ENCODE measurements at regions not wholly inside any gene's neighbourhood (a gene's known extent, or its start where the extent isn't known, plus 50 kb on each side); places are given as distances from the start of the nearest gene placed in this dataset.
"Not testable (repeated sequence)": the region's sequence is repeated elsewhere in the genome, so short reads cannot be mapped to it uniquely, and the experiment has no call there.

- Mint-ChIP-seq H3K4me1 (peaks cover 8% of the 10 kb centered on the region), H3K27ac (no peak overlapping the region), H3K9me3 (peaks cover 25% of the 10 kb centered on the region), H3K27me3 (ENCODE audit: insufficient read depth) (peaks cover 3% of the 10 kb centered on the region), H3K4me3 (no peak overlapping the region), H3K36me3 (ENCODE audit: low read depth) (peaks cover 3% of the 10 kb centered on the region)
- Histone ChIP-seq H3K9ac (ENCODE audit: extremely low read depth, low read length, poor library complexity, severe bottlenecking) (no peak overlapping the region), H3K27me3 (ENCODE audit: control insufficient read depth, insufficient read depth, low read length, poor library complexity, severe bottlenecking) (no peaks in the 10 kb centered on the region), H3K4me3 (ENCODE audit: low read length) (no peak overlapping the region), H3K9me3 (ENCODE audit: control insufficient read depth, low read length) (peaks cover 14% of the 10 kb centered on the region), H3K27ac (ENCODE audit: low read depth, low read length) (no peak overlapping the region), H3K4me1 (ENCODE audit: control insufficient read depth, insufficient read depth, low read length) (no peaks in the 10 kb centered on the region), H3K36me3 (ENCODE audit: control insufficient read depth, insufficient read depth, low read length) (no peaks in the 10 kb centered on the region)
- 95 to 100% methylated on average over 1 to 3 of the region's 3 CpGs for WGBS, 2 experiments (ENCODE audit: insufficient coverage in 1 of 2, insufficient read length in 1 of 2)
- TF ChIP-seq CTCF (conservative IDR thresholded peaks at IDR 0.05), result no peak
- DNase-seq, result no peak
Observed at GRCh38 chr15:69704229-69704628, 251.6 kb downstream of the RPLP1 start.

- peaks cover 29% of the 10 kb centered on the region for H3K9me3 Mint-ChIP-seq
- H3K4me3 Mint-ChIP-seq, result no peak overlapping the region
- H3K27me3 Mint-ChIP-seq (ENCODE audit: insufficient read depth), result peaks cover 3% of the 10 kb centered on the region
- H3K4me1 Mint-ChIP-seq, result peaks cover 8% of the 10 kb centered on the region
- H3K4me1 ChIP-seq (ENCODE audit: control insufficient read depth, insufficient read depth, low read length), result no peaks in the 10 kb centered on the region
- TF ChIP-seq CTCF (conservative IDR thresholded peaks at IDR 0.05), result no peak
- no peak overlapping the region for H3K4me3 ChIP-seq (ENCODE audit: low read length)
- no peak for DNase-seq
- no peaks in the 10 kb centered on the region for H3K27me3 ChIP-seq (ENCODE audit: control insufficient read depth, insufficient read depth, low read length, poor library complexity, severe bottlenecking)
- no peak overlapping the region for H3K27ac Mint-ChIP-seq
- H3K36me3 ChIP-seq (ENCODE audit: control insufficient read depth, insufficient read depth, low read length), result no peaks in the 10 kb centered on the region
- H3K27ac ChIP-seq (ENCODE audit: low read depth, low read length), result no peak overlapping the region
- peaks cover 14% of the 10 kb centered on the region for H3K9me3 ChIP-seq (ENCODE audit: control insufficient read depth, low read length)
- H3K36me3 Mint-ChIP-seq (ENCODE audit: low read depth), result peaks cover 4% of the 10 kb centered on the region
- H3K9ac ChIP-seq (ENCODE audit: extremely low read depth, low read length, poor library complexity, severe bottlenecking), result no peak overlapping the region
- WGBS, 2 experiments (ENCODE audit: insufficient coverage in 1 of 2, insufficient read length in 1 of 2), result 88 to 100% methylated on average over 1 to 4 of the region's 4 CpGs
Observed at GRCh38 chr15:69704700-69705099, 252.1 kb downstream of the RPLP1 start.

GRCh38 chr15:69706353-69707097 is 253.9 kb downstream of the RPLP1 start:
- H3K36me3 Mint-ChIP-seq (ENCODE audit: low read depth), result peaks cover 4% of the 10 kb centered on the region
- H3K27ac ChIP-seq (ENCODE audit: low read depth, low read length), result no peak overlapping the region
- no peak overlapping the region for H3K4me3 Mint-ChIP-seq
- H3K36me3 ChIP-seq (ENCODE audit: control insufficient read depth, insufficient read depth, low read length), result no peaks in the 10 kb centered on the region
- no peak overlapping the region for H3K9ac ChIP-seq (ENCODE audit: extremely low read depth, low read length, poor library complexity, severe bottlenecking)
- H3K4me1 ChIP-seq (ENCODE audit: control insufficient read depth, insufficient read depth, low read length), result no peaks in the 10 kb centered on the region
- WGBS, 2 experiments (ENCODE audit: insufficient coverage in 1 of 2, insufficient read length in 1 of 2), result 75 to 92% methylated on average over 1 to 3 of the region's 3 CpGs
- no peak overlapping the region for H3K27ac Mint-ChIP-seq
- no peak for TF ChIP-seq CTCF (conservative IDR thresholded peaks at IDR 0.05)
- peaks cover 30% of the 10 kb centered on the region for H3K9me3 Mint-ChIP-seq
- DNase-seq, result no peak
- no peaks in the 10 kb centered on the region for H3K27me3 ChIP-seq (ENCODE audit: control insufficient read depth, insufficient read depth, low read length, poor library complexity, severe bottlenecking)
- H3K27me3 Mint-ChIP-seq (ENCODE audit: insufficient read depth), result peaks cover 11% of the 10 kb centered on the region
- peaks cover 14% of the 10 kb centered on the region for H3K9me3 ChIP-seq (ENCODE audit: control insufficient read depth, low read length)
- H3K4me3 ChIP-seq (ENCODE audit: low read length), result no peak overlapping the region
- H3K4me1 Mint-ChIP-seq, result peaks cover 8% of the 10 kb centered on the region

GRCh38 chr15:69707241-69707640 is 254.6 kb downstream of the RPLP1 start:
- WGBS, 2 experiments (ENCODE audit: insufficient coverage in 1 of 2, insufficient read length in 1 of 2), result 93 to 100% methylated on average over 3 to 4 of the region's 4 CpGs
- not testable (repeated sequence) for H3K4me3 Mint-ChIP-seq; H3K4me1 ChIP-seq (ENCODE audit: control insufficient read depth, insufficient read depth, low read length); H3K27ac Mint-ChIP-seq; H3K4me3 ChIP-seq (ENCODE audit: low read length); H3K36me3 ChIP-seq (ENCODE audit: control insufficient read depth, insufficient read depth, low read length); DNase-seq; H3K27ac ChIP-seq (ENCODE audit: low read depth, low read length); H3K9ac ChIP-seq (ENCODE audit: extremely low read depth, low read length, poor library complexity, severe bottlenecking); H3K27me3 ChIP-seq (ENCODE audit: control insufficient read depth, insufficient read depth, low read length, poor library complexity, severe bottlenecking); H3K4me1 Mint-ChIP-seq; H3K36me3 Mint-ChIP-seq (ENCODE audit: low read depth)
- peaks cover 11% of the 10 kb centered on the region for H3K27me3 Mint-ChIP-seq (ENCODE audit: insufficient read depth)
- H3K9me3 ChIP-seq (ENCODE audit: control insufficient read depth, low read length), result peaks cover 14% of the 10 kb centered on the region
- peaks cover 30% of the 10 kb centered on the region for H3K9me3 Mint-ChIP-seq

- peaks cover 14% of the 10 kb centered on the region for H3K9me3 ChIP-seq (ENCODE audit: control insufficient read depth, low read length)
- Mint-ChIP-seq H3K9me3 (peaks cover 30% of the 10 kb centered on the region), H3K27me3 (ENCODE audit: insufficient read depth) (peaks cover 11% of the 10 kb centered on the region)
- 85 to 86% methylated on average over 2 to 3 of the region's 3 CpGs for WGBS, 2 experiments (ENCODE audit: insufficient coverage in 1 of 2, insufficient read length in 1 of 2)
- H3K27ac Mint-ChIP-seq; H3K9ac ChIP-seq (ENCODE audit: extremely low read depth, low read length, poor library complexity, severe bottlenecking); H3K27me3 ChIP-seq (ENCODE audit: control insufficient read depth, insufficient read depth, low read length, poor library complexity, severe bottlenecking); H3K4me3 ChIP-seq (ENCODE audit: low read length); H3K27ac ChIP-seq (ENCODE audit: low read depth, low read length); H3K4me3 Mint-ChIP-seq; H3K36me3 ChIP-seq (ENCODE audit: control insufficient read depth, insufficient read depth, low read length); H3K4me1 Mint-ChIP-seq; H3K4me1 ChIP-seq (ENCODE audit: control insufficient read depth, insufficient read depth, low read length); DNase-seq; H3K36me3 Mint-ChIP-seq (ENCODE audit: low read depth): not testable (repeated sequence)
Observed at GRCh38 chr15:69708436-69709122, 256.0 kb downstream of the RPLP1 start.

All from endodermal cell (in vitro differentiated cells).